Thymus (tissue), 11 donors: ENCODE measurements at regions not wholly inside any gene's neighbourhood (a gene's known extent, or its start where the extent isn't known, plus 50 kb on each side); places are given as distances from the start of the nearest gene placed in this dataset.
A peak's percentile ranks its signal among the peaks of the same experiment; 100 is the strongest.

Source experiments
- DNase-seq, 9 donors: peaks; one replicate each; pipeline ENCODE4 v3.0.0-alpha.2; 2013; ENCODE audit warnings: low spot score in 9 of 9, low read depth in 6 of 9, missing footprints in 1 of 9
- H3K27ac ChIP-seq, 2 donors: one replicate each; pipeline ENCODE4 v1.5.1; 2013; ENCODE audit warnings: control low read depth in 1 of 2, low read depth in 1 of 2, low read length in 1 of 2, mild to moderate bottlenecking in 1 of 2, moderate library complexity in 1 of 2
- H3K27me3 ChIP-seq, 2 donors: one replicate each; pipeline ENCODE4 v1.5.1; 2013; ENCODE audit warnings: low read length in 1 of 2; ENCODE audit not compliant: control insufficient read depth in 2 of 2, insufficient read depth in 1 of 2
- H3K36me3 ChIP-seq, 2 donors: one replicate each; pipeline ENCODE4 v1.5.1; 2013; ENCODE audit warnings: low read length in 1 of 2, mild to moderate bottlenecking in 1 of 2, moderate library complexity in 1 of 2; ENCODE audit not compliant: control insufficient read depth in 2 of 2, insufficient read depth in 2 of 2
- H3K4me1 ChIP-seq, 2 donors: one replicate each; pipeline ENCODE4 v1.5.1; 2013; ENCODE audit warnings: low read length in 2 of 2; ENCODE audit not compliant: control insufficient read depth in 2 of 2, insufficient read depth in 2 of 2
- H3K4me3 ChIP-seq, 2 donors: one replicate each; pipeline ENCODE4 v1.5.1; 2013; ENCODE audit warnings: low read length in 2 of 2, control low read depth in 1 of 2, mild to moderate bottlenecking in 1 of 2
- H3K9me3 ChIP-seq, 2 donors: one replicate each; pipeline ENCODE4 v1.5.1; 2013; ENCODE audit warnings: low read length in 1 of 2, mild to moderate bottlenecking in 1 of 2; ENCODE audit not compliant: control insufficient read depth in 2 of 2, insufficient read depth in 1 of 2
- WGBS: extraction: QIAGEN DNeasy Blood & Tissue Kit; methylation state at CpG from one replicate; pipeline ENCODE4 v1.1.7; 2013; 5-methylcytosine and 5-hydroxymethylcytosine counted together
- donor health status: healthy.

GRCh38 chr12:61538951-61539350, 721.3 kb upstream of the USP15 start:
- H3K9me3 ChIP-seq, result no peaks in the 10 kb centered on the region
- H3K36me3 ChIP-seq, result no peaks in the 10 kb centered on the region
- no peak overlapping the region for H3K27ac ChIP-seq
- no peaks in the 10 kb centered on the region for H3K27me3 ChIP-seq
- no peaks in the 10 kb centered on the region for H3K4me1 ChIP-seq
- no peak overlapping the region for H3K4me3 ChIP-seq
- WGBS, result 95% methylated on average over 2 of the region's 2 CpGs
- no peak for DNase-seq

GRCh38 chr12:61542551-61542950, 717.7 kb upstream of the USP15 start:
- WGBS, result 81% methylated on average over 3 of the region's 3 CpGs
- no peaks in the 10 kb centered on the region for H3K36me3 ChIP-seq
- DNase-seq, result no peak
- no peak overlapping the region for H3K27ac ChIP-seq
- no peaks in the 10 kb centered on the region for H3K4me1 ChIP-seq
- no peaks in the 10 kb centered on the region for H3K27me3 ChIP-seq
- H3K4me3 ChIP-seq, result no peak overlapping the region
- H3K9me3 ChIP-seq, result no peaks in the 10 kb centered on the region

- Histone ChIP-seq H3K36me3 (no peaks in the 10 kb centered on the region), H3K27me3 (no peaks in the 10 kb centered on the region), H3K27ac (no peak overlapping the region), H3K4me1 (no peaks in the 10 kb centered on the region), H3K4me3 (no peak overlapping the region), H3K9me3 (no peaks in the 10 kb centered on the region)
- 85% methylated on average over 6 of the region's 6 CpGs for whole genome bisulfite sequencing
- no peak for DNase-seq
Measured at GRCh38 chr12:61546296-61546695, 713.9 kb upstream of the USP15 start.

- H3K27ac ChIP-seq, result no peak overlapping the region
- no peak for DNase-seq
- no peaks in the 10 kb centered on the region for H3K9me3 ChIP-seq
- H3K36me3 ChIP-seq, result no peaks in the 10 kb centered on the region
- H3K4me1 ChIP-seq, result no peaks in the 10 kb centered on the region
- no peaks in the 10 kb centered on the region for H3K27me3 ChIP-seq
- no peak overlapping the region for H3K4me3 ChIP-seq
Measured at GRCh38 chr12:61553091-61553490, 707.1 kb upstream of the USP15 start.

- peak in 1 of 9 donors; percentile 3 for DNase-seq
- H3K27me3 ChIP-seq, result no peaks in the 10 kb centered on the region
- WGBS, result 91% methylated on average over 6 of the region's 6 CpGs
- H3K4me1 ChIP-seq, result no peaks in the 10 kb centered on the region
- no peak overlapping the region for H3K27ac ChIP-seq
- H3K9me3 ChIP-seq, result no peaks in the 10 kb centered on the region
- H3K36me3 ChIP-seq, result no peaks in the 10 kb centered on the region
- no peak overlapping the region for H3K4me3 ChIP-seq
Measured at GRCh38 chr12:61554268-61555008, 705.8 kb upstream of the USP15 start.

GRCh38 chr12:61563665-61564450, 696.3 kb upstream of the USP15 start:
- no peaks in the 10 kb centered on the region for H3K27me3 ChIP-seq
- no peaks in the 10 kb centered on the region for H3K4me1 ChIP-seq
- no peaks in the 10 kb centered on the region for H3K36me3 ChIP-seq
- H3K27ac ChIP-seq, result no peak overlapping the region
- H3K4me3 ChIP-seq, result no peak overlapping the region
- 89% methylated on average over 2 of the region's 2 CpGs for WGBS
- H3K9me3 ChIP-seq, result no peaks in the 10 kb centered on the region
- DNase-seq, result no peak

GRCh38 chr12:61564466-61564865, 695.7 kb upstream of the USP15 start:
- Histone ChIP-seq H3K27ac (no peak overlapping the region), H3K4me1 (no peaks in the 10 kb centered on the region), H3K36me3 (no peaks in the 10 kb centered on the region), H3K4me3 (no peak overlapping the region), H3K27me3 (no peaks in the 10 kb centered on the region), H3K9me3 (no peaks in the 10 kb centered on the region)
- DNase-seq, result no peak
- WGBS, result 60% methylated on average over 3 of the region's 3 CpGs

GRCh38 chr12:61566183-61566582, 694.0 kb upstream of the USP15 start:
- Histone ChIP-seq H3K4me3 (no peak overlapping the region), H3K9me3 (no peaks in the 10 kb centered on the region), H3K27ac (no peak overlapping the region), H3K4me1 (no peaks in the 10 kb centered on the region), H3K36me3 (no peaks in the 10 kb centered on the region), H3K27me3 (no peaks in the 10 kb centered on the region)
- no peak for DNase-seq
- WGBS, result 73% methylated on average over 2 of the region's 2 CpGs

GRCh38 chr12:61574339-61574738, 685.9 kb upstream of the USP15 start:
- Histone ChIP-seq H3K36me3 (no peaks in the 10 kb centered on the region), H3K4me1 (no peaks in the 10 kb centered on the region), H3K27ac (no peak overlapping the region), H3K9me3 (no peaks in the 10 kb centered on the region), H3K27me3 (no peaks in the 10 kb centered on the region), H3K4me3 (no peak overlapping the region)
- no peak for DNase-seq
- WGBS, result 82% methylated on average over 3 of the region's 3 CpGs
